ENCODE measurements at regions not wholly inside any gene's neighbourhood (a gene's known extent, or its start where the extent isn't known, plus 50 kb on each side); places are given as distances from the start of the nearest gene placed in this dataset.

GRCh38 chr3:135706758-135707375 lies 258.7 kb upstream of the PPP2R3A start:
- TF ChIP-seq CTCF (IDR thresholded peaks at IDR 0.05) (no peak), POLR2A (IDR thresholded peaks at IDR 0.05) (no peak)
